ENCODE measurements at regions not wholly inside any gene's neighbourhood (a gene's known extent, or its start where the extent isn't known, plus 50 kb on each side); places are given as distances from the start of the nearest gene placed in this dataset.
"Not testable (repeated sequence)": the region's sequence is repeated elsewhere in the genome, so short reads cannot be mapped to it uniquely, and the experiment has no call there.

DNA sequence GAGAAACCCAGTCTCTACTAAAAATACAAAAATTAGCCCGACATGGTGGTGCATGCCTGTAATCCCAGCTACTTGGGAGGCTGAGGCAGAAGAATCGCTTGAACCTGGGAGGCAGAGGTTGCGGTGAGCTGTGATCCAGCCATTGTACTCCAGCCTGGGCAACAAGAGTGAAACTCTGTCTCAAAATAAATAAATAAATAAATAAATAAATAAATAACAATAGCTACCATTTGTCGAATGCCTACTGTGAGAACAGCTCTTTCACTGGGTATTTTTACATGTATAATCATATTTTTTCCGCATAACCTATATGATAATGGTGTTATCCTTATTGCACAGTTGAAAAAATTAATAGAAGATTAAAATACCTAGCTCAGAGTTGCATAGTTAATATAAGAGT is 177.4 kb downstream of the PHLDA1 start:
- H3K4me1 ChIP-seq (ENCODE audit: insufficient read depth, low read length); H3K4me3 Mint-ChIP-seq; H3K4me1 Mint-ChIP-seq; intact Hi-C loops (cut with micrococcal nuclease); H3K36me3 ChIP-seq (ENCODE audit: insufficient read depth, low read length); H3K27me3 ChIP-seq (ENCODE audit: insufficient read depth, low read length); H3K9me3 ChIP-seq (ENCODE audit: control insufficient read depth in 1 of 2, low read length in 2 of 2); H3K27ac ChIP-seq (ENCODE audit: low read depth, low read length); H3K27ac Mint-ChIP-seq; POLR2A ChIA-PET (ENCODE audit: partially characterized antibody); DNase-seq; H3K36me3 Mint-ChIP-seq; H3K9me3 Mint-ChIP-seq; CTCF ChIA-PET (ENCODE audit: partially characterized antibody); H3K4me3 ChIP-seq (ENCODE audit: low read length in 2 of 2): not testable (repeated sequence)
- peaks cover 0 to 14% of the 10 kb centered on the region in 2 donors for H3K27me3 Mint-ChIP-seq

DNA sequence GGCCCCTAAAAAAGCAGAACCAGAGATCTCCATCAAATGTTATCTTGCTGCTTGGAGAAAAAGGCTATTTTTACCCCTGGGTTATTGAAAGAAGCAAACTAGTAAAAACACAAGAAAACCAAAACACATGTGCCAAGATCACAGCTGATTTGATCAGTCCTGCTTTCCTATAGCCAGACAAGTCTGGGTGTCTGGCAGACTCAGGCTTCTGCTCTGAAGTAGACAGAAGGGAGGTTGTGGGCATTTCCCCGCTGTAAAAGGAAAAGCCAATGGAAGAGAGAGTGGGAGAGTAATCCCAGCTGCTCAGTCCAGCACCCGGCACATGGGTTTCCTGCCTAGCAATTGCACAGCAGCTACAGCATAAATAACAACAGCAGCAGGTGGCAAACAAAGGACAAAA is 177.9 kb downstream of the PHLDA1 start:
- H3K27me3 ChIP-seq (ENCODE audit: insufficient read depth, low read length), result no peaks in the 10 kb centered on the region
- DNase-seq, result no peak
- Mint-ChIP-seq H3K27me3 (peaks cover 0 to 13% of the 10 kb centered on the region in 2 donors), H3K36me3 (no peaks in the 10 kb centered on the region), H3K4me3 (no peak overlapping the region), H3K27ac (no peak overlapping the region), H3K9me3 (no peaks in the 10 kb centered on the region), H3K4me1 (peaks cover 0 to under 1% (median 0%) of the 10 kb centered on the region in 4 donors)
- no peak overlapping the region for H3K4me3 ChIP-seq (ENCODE audit: low read length in 2 of 2)
- CTCF ChIA-PET (ENCODE audit: partially characterized antibody), result no interaction called here
- H3K4me1 ChIP-seq (ENCODE audit: insufficient read depth, low read length), result no peaks in the 10 kb centered on the region
- H3K9me3 ChIP-seq (ENCODE audit: control insufficient read depth in 1 of 2, low read length in 2 of 2), result no peaks in the 10 kb centered on the region
- POLR2A ChIA-PET (ENCODE audit: partially characterized antibody), result no interaction called here
- H3K27ac ChIP-seq (ENCODE audit: low read depth, low read length), result no peak overlapping the region
- intact Hi-C loops (cut with micrococcal nuclease), result no loop called here
- H3K36me3 ChIP-seq (ENCODE audit: insufficient read depth, low read length), result no peaks in the 10 kb centered on the region

DNA sequence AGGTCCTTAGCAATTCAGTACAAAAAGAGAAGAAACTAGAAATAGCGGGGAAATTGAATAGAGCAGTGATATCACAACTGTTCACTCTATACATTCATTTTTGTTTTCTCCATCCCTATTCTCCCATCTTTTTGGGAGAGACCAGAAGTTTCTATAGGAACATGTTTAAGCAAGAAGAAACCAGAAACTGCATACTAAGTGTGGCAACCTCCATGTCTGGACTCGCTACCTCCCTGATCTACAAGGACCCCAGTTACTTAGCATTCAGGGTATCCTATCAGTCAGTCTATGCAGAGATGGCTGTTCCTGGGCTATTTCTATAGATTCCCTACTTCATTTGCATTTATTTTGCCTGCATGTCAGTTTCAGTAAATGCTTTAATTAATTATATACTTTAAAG is 178.6 kb downstream of the PHLDA1 start:
- ChIA-PET POLR2A (ENCODE audit: partially characterized antibody) (no interaction called here), CTCF (ENCODE audit: partially characterized antibody) (no interaction called here)
- peaks cover 0 to 12% of the 10 kb centered on the region in 2 donors for H3K27me3 Mint-ChIP-seq
- H3K36me3 Mint-ChIP-seq, result no peaks in the 10 kb centered on the region
- Histone ChIP-seq H3K4me1 (ENCODE audit: insufficient read depth, low read length) (no peaks in the 10 kb centered on the region), H3K27ac (ENCODE audit: low read depth, low read length) (no peak overlapping the region), H3K9me3 (ENCODE audit: control insufficient read depth in 1 of 2, low read length in 2 of 2) (no peaks in the 10 kb centered on the region), H3K27me3 (ENCODE audit: insufficient read depth, low read length) (no peaks in the 10 kb centered on the region), H3K36me3 (ENCODE audit: insufficient read depth, low read length) (no peaks in the 10 kb centered on the region), H3K4me3 (ENCODE audit: low read length in 2 of 2) (no peak overlapping the region)
- intact Hi-C loops (cut with micrococcal nuclease), result no loop called here
- no peak overlapping the region for H3K27ac Mint-ChIP-seq
- no peak overlapping the region for H3K4me3 Mint-ChIP-seq
- H3K4me1 Mint-ChIP-seq, result peaks cover 0 to 7% (median 0%) of the 10 kb centered on the region in 4 donors
- no peaks in the 10 kb centered on the region for H3K9me3 Mint-ChIP-seq
- DNase-seq, result no peak

DNA sequence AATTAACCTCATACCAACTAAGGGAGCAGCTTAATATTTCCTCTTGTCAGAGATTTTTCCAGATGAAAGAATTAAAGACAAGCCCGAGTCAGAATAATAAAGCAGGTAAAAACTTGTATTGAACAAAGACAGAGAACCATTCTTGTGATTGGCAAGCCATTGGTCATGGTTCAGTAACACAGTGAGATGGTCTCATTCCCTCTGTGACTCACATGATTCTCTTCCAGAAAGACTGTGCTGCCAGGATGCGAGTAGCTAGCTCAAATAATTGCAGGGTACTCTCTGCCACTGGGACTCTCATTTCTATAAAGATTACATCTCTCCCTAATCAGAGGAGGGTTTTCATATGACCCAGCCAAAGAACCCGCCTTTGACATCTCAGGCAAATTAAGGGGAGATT is 179.4 kb downstream of the PHLDA1 start:
- ChIA-PET POLR2A (ENCODE audit: partially characterized antibody) (no interaction called here), CTCF (ENCODE audit: partially characterized antibody) (no interaction called here)
- no peaks in the 10 kb centered on the region for H3K36me3 ChIP-seq (ENCODE audit: insufficient read depth, low read length)
- no peaks in the 10 kb centered on the region for H3K9me3 Mint-ChIP-seq
- intact Hi-C loops (cut with micrococcal nuclease), result no loop called here
- DNase-seq, result no peak
- no peak overlapping the region for H3K4me3 Mint-ChIP-seq
- no peaks in the 10 kb centered on the region for H3K4me1 ChIP-seq (ENCODE audit: insufficient read depth, low read length)
- H3K27ac ChIP-seq (ENCODE audit: low read depth, low read length), result no peak overlapping the region
- H3K36me3 Mint-ChIP-seq, result no peaks in the 10 kb centered on the region
- H3K27me3 Mint-ChIP-seq, result peaks cover 0 to 12% of the 10 kb centered on the region in 2 donors
- H3K27ac Mint-ChIP-seq, result no peak overlapping the region
- no peak overlapping the region for H3K4me3 ChIP-seq (ENCODE audit: low read length in 2 of 2)
- no peaks in the 10 kb centered on the region for H3K27me3 ChIP-seq (ENCODE audit: insufficient read depth, low read length)
- peaks cover 0 to 7% (median 0%) of the 10 kb centered on the region in 4 donors for H3K4me1 Mint-ChIP-seq
- no peaks in the 10 kb centered on the region for H3K9me3 ChIP-seq (ENCODE audit: control insufficient read depth in 1 of 2, low read length in 2 of 2)

DNA sequence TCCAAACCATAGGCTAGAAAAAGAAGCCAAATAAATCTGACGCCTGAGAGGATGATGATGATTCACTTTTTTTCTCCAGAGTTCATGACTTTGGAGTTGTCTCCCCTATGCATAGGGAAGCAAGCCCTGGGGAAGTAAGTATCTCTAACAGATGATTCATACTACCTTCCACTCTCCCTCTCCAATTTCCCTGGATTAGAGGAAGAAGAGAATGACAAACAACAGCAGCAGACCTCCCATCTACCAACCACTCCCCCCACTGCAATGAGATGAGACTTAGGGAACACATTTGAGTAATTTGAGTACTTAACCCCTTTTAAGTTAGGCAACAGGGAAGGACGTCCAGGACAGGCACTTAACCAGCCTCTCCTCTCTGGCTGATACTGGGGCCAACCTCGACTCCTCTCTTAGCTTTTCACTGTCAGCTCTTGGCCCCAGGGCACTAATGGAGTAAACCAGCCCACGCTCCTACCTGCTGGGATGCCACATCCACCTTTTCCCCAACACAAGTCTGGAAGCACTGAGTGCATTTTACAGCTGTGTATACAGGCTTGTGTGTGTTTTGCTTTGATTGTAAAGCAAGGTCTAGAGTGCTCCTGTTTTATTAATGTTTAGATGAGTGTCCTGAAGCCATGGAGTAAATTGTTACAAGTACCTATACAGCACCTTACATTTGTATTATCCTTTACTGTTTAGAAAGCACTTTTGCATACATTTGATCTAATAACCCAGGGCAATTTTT is 180.7 kb downstream of the PHLDA1 start:
- ChIA-PET CTCF (ENCODE audit: partially characterized antibody) (no interaction called here), POLR2A (ENCODE audit: partially characterized antibody) (no interaction called here)
- Mint-ChIP-seq H3K9me3 (peaks cover 0 to 5% (median 0%) of the 10 kb centered on the region in 8 donors), H3K36me3 (no peaks in the 10 kb centered on the region), H3K27me3 (peaks cover 0 to 12% of the 10 kb centered on the region in 2 donors), H3K4me3 (no peak overlapping the region), H3K4me1 (peaks cover 0 to 7% (median 0%) of the 10 kb centered on the region in 4 donors), H3K27ac (no peak overlapping the region)
- no peak overlapping the region for H3K4me3 ChIP-seq (ENCODE audit: low read length in 2 of 2)
- H3K27me3 ChIP-seq (ENCODE audit: insufficient read depth, low read length), result no peaks in the 10 kb centered on the region
- intact Hi-C loops (cut with micrococcal nuclease), result no loop called here
- DNase-seq, result no peak
- H3K36me3 ChIP-seq (ENCODE audit: insufficient read depth, low read length), result no peaks in the 10 kb centered on the region
- H3K4me1 ChIP-seq (ENCODE audit: insufficient read depth, low read length), result no peaks in the 10 kb centered on the region
- no peaks in the 10 kb centered on the region for H3K9me3 ChIP-seq (ENCODE audit: control insufficient read depth in 1 of 2, low read length in 2 of 2)
- H3K27ac ChIP-seq (ENCODE audit: low read depth, low read length), result no peak overlapping the region

DNA sequence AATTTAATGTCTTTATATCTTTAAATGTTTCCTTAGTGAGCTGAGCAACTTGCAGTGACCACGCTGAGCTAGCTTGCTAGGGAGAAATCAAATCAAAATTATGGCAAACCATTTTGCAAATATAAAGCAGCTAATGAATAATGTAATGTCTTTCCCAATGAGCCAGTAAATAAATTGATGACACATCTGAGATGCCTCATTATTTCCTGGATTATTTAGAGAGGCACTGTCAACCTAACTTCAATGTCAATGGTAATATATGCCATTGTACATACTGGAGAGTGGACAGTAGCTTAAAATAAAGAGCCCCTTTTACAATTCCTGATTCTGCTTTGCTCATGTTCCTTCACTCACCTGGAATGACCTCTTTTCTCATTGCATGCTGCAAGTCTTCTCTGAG is 182.6 kb downstream of the PHLDA1 start:
- Histone ChIP-seq H3K9me3 (ENCODE audit: control insufficient read depth in 1 of 2, low read length in 2 of 2) (no peaks in the 10 kb centered on the region), H3K4me3 (ENCODE audit: low read length in 2 of 2) (no peak overlapping the region), H3K27me3 (ENCODE audit: insufficient read depth, low read length) (no peaks in the 10 kb centered on the region), H3K4me1 (ENCODE audit: insufficient read depth, low read length) (no peaks in the 10 kb centered on the region), H3K27ac (ENCODE audit: low read depth, low read length) (no peak overlapping the region), H3K36me3 (ENCODE audit: insufficient read depth, low read length) (no peaks in the 10 kb centered on the region)
- Mint-ChIP-seq H3K27me3 (peaks cover 0 to 7% of the 10 kb centered on the region in 2 donors), H3K4me3 (no peak overlapping the region), H3K27ac (no peak overlapping the region), H3K36me3 (no peaks in the 10 kb centered on the region), H3K4me1 (peaks cover 0 to 7% (median 0%) of the 10 kb centered on the region in 4 donors), H3K9me3 (peaks cover 0 to 5% (median 0%) of the 10 kb centered on the region in 8 donors)
- DNase-seq, result no peak
- POLR2A ChIA-PET (ENCODE audit: partially characterized antibody), result no interaction called here
- intact Hi-C loops (cut with micrococcal nuclease), result no loop called here
- CTCF ChIA-PET (ENCODE audit: partially characterized antibody), result no interaction called here

DNA sequence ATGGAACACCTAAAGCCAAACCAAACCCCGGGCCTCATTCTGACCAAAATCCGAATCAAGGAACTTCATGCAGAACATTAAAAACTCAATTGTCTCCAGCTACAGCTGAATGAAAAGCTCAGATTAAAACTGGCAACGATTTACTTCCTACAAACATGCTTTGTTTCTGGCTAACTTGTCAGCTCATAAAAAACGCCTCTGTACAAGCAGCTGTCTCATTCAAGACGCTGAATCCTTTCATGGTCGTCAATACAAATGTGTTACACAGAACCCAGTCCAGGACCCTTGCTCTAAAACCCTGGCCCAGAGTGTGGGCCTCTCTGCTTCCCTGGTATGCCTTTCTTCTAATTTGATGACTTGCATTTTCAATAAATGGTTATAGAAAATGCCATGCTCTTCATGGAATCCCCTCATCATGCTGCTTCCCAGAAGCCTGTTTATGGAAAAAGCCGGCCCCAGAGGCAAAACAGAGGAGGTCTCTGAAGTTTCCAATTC is 183.1 kb downstream of the PHLDA1 start:
- Histone ChIP-seq H3K9me3 (ENCODE audit: control insufficient read depth in 1 of 2, low read length in 2 of 2) (no peaks in the 10 kb centered on the region), H3K36me3 (ENCODE audit: insufficient read depth, low read length) (no peaks in the 10 kb centered on the region), H3K27ac (ENCODE audit: low read depth, low read length) (no peak overlapping the region), H3K4me1 (ENCODE audit: insufficient read depth, low read length) (no peaks in the 10 kb centered on the region), H3K4me3 (ENCODE audit: low read length in 2 of 2) (no peak overlapping the region), H3K27me3 (ENCODE audit: insufficient read depth, low read length) (no peaks in the 10 kb centered on the region)
- peaks cover 0 to 7% (median 0%) of the 10 kb centered on the region in 8 donors for H3K9me3 Mint-ChIP-seq
- ChIA-PET POLR2A (ENCODE audit: partially characterized antibody) (no interaction called here), CTCF (ENCODE audit: partially characterized antibody) (interaction anchor here (0.9 kb wide), 1 partner anchor 10 kb away, joined by 3 read pairs; no protein-coding TSS in a partner anchor)
- no peaks in the 10 kb centered on the region for H3K36me3 Mint-ChIP-seq
- peaks cover 0 to 7% (median 0%) of the 10 kb centered on the region in 4 donors for H3K4me1 Mint-ChIP-seq
- peaks cover 0 to 7% of the 10 kb centered on the region in 2 donors for H3K27me3 Mint-ChIP-seq
- H3K27ac Mint-ChIP-seq, result no peak overlapping the region
- intact Hi-C loops (cut with micrococcal nuclease), result no loop called here
- no peak overlapping the region for H3K4me3 Mint-ChIP-seq
- no peak for DNase-seq
